ENCODE measurements at regions not wholly inside any gene's neighbourhood (a gene's known extent, or its start where the extent isn't known, plus 50 kb on each side); places are given as distances from the start of the nearest gene placed in this dataset.

- BruUV-seq (replicated peaks) = no TSS peak
- Mint-ChIP-seq H3K4me1 (ENCODE audit: insufficient read depth, unreplicated experiment) (no peaks in the 10 kb centered on the region), H3K4me3 (ENCODE audit: unreplicated experiment) (no peak overlapping the region), H3K9me3 (ENCODE audit: unreplicated experiment) (no peaks in the 10 kb centered on the region), H3K27me3 (ENCODE audit: insufficient read depth, unreplicated experiment) (no peaks in the 10 kb centered on the region), H3K36me3 (ENCODE audit: insufficient read depth, unreplicated experiment) (no peaks in the 10 kb centered on the region), H3K27ac (ENCODE audit: low read depth, unreplicated experiment) (no peak overlapping the region)
- intact Hi-C loops (cut with micrococcal nuclease) = no loop called here
- TF ChIP-seq CTCF (IDR thresholded peaks at IDR 0.05; ENCODE audit: unreplicated experiment) = no peak
- no peak for DNase-seq (ENCODE audit: unreplicated experiment)
- CTCF ChIA-PET = no interaction called here
- POLR2A ChIA-PET = interaction anchor here (1.0 kb wide), 1 partner anchor 75 kb away, joined by 3 read pairs; no protein-coding TSS in a partner anchor
Measured at GRCh38 chr6:150740453-150740852, 125.0 kb upstream of the MTHFD1L start.

- POLR2A ChIA-PET = interaction anchor here (0.6 kb wide), 1 partner anchor 989 kb away, joined by 3 read pairs; no protein-coding TSS in a partner anchor
- Mint-ChIP-seq H3K4me1 (ENCODE audit: insufficient read depth, unreplicated experiment) (no peaks in the 10 kb centered on the region), H3K9me3 (ENCODE audit: unreplicated experiment) (no peaks in the 10 kb centered on the region), H3K36me3 (ENCODE audit: insufficient read depth, unreplicated experiment) (no peaks in the 10 kb centered on the region), H3K27ac (ENCODE audit: low read depth, unreplicated experiment) (no peak overlapping the region), H3K27me3 (ENCODE audit: insufficient read depth, unreplicated experiment) (no peaks in the 10 kb centered on the region), H3K4me3 (ENCODE audit: unreplicated experiment) (no peak overlapping the region)
- DNase-seq (ENCODE audit: unreplicated experiment) = peak; percentile 42
- no TSS peak for BruUV-seq (replicated peaks)
- peak; percentile 28 for TF ChIP-seq CTCF (IDR thresholded peaks at IDR 0.05; ENCODE audit: unreplicated experiment)
- intact Hi-C loops (cut with micrococcal nuclease) = loop anchor here (1.0 kb wide), 1 partner anchor 323 kb away; no protein-coding TSS in a partner anchor
- CTCF ChIA-PET = interaction anchor here (0.6 kb wide), 2 partner anchors 316 to 1604 kb away, joined by 3 read pairs; no protein-coding TSS in a partner anchor
Measured at GRCh38 chr6:150741633-150742200, 123.8 kb upstream of the MTHFD1L start.

GRCh38 chr6:150744522-150745260 is 120.8 kb upstream of the MTHFD1L start:
- Mint-ChIP-seq H3K36me3 (ENCODE audit: insufficient read depth, unreplicated experiment) (no peaks in the 10 kb centered on the region), H3K4me3 (ENCODE audit: unreplicated experiment) (no peak overlapping the region), H3K27me3 (ENCODE audit: insufficient read depth, unreplicated experiment) (no peaks in the 10 kb centered on the region), H3K9me3 (ENCODE audit: unreplicated experiment) (no peaks in the 10 kb centered on the region), H3K27ac (ENCODE audit: low read depth, unreplicated experiment) (no peak overlapping the region), H3K4me1 (ENCODE audit: insufficient read depth, unreplicated experiment) (no peaks in the 10 kb centered on the region)
- BruUV-seq (replicated peaks) = no TSS peak
- no peak for DNase-seq (ENCODE audit: unreplicated experiment)
- CTCF ChIA-PET = interaction anchor here (0.7 kb wide), 1 partner anchor 325 kb away, joined by 3 read pairs; no protein-coding TSS in a partner anchor
- intact Hi-C loops (cut with micrococcal nuclease) = no loop called here
- POLR2A ChIA-PET = no interaction called here
- no peak for TF ChIP-seq CTCF (IDR thresholded peaks at IDR 0.05; ENCODE audit: unreplicated experiment)

GRCh38 chr6:150745896-150746295 is 119.6 kb upstream of the MTHFD1L start:
- POLR2A ChIA-PET = no interaction called here
- TF ChIP-seq CTCF (IDR thresholded peaks at IDR 0.05; ENCODE audit: unreplicated experiment) = no peak
- CTCF ChIA-PET = no interaction called here
- intact Hi-C loops (cut with micrococcal nuclease) = no loop called here
- Mint-ChIP-seq H3K4me3 (ENCODE audit: unreplicated experiment) (no peak overlapping the region), H3K36me3 (ENCODE audit: insufficient read depth, unreplicated experiment) (no peaks in the 10 kb centered on the region), H3K27me3 (ENCODE audit: insufficient read depth, unreplicated experiment) (no peaks in the 10 kb centered on the region), H3K4me1 (ENCODE audit: insufficient read depth, unreplicated experiment) (no peaks in the 10 kb centered on the region), H3K27ac (ENCODE audit: low read depth, unreplicated experiment) (no peak overlapping the region), H3K9me3 (ENCODE audit: unreplicated experiment) (no peaks in the 10 kb centered on the region)
- BruUV-seq (replicated peaks) = no TSS peak
- DNase-seq (ENCODE audit: unreplicated experiment) = no peak
